ENCODE measurements at regions not wholly inside any gene's neighbourhood (a gene's known extent, or its start where the extent isn't known, plus 50 kb on each side); places are given as distances from the start of the nearest gene placed in this dataset.

GRCh38 chr15:81619002-81619401 lies 245.0 kb upstream of the TMC3 start:
- Histone ChIP-seq H3K27ac (replicated peaks) (no peak overlapping the region), H3K9me3 (replicated peaks) (no peaks in the 10 kb centered on the region), H3K36me3 (no peaks in the 10 kb centered on the region), H3K4me1 (no peaks in the 10 kb centered on the region), H3K4me3 (no peak overlapping the region), H3K27me3 (ENCODE audit: low read depth) (peaks cover 7% of the 10 kb centered on the region)
- DNase-seq, result no peak
- no peak for TF ChIP-seq CTCF (IDR thresholded peaks at IDR 0.05; ENCODE audit: borderline replicate concordance)
- intact Hi-C loops (cut with micrococcal nuclease), result no loop called here

GRCh38 chr15:81612631-81613030 lies 238.6 kb upstream of the TMC3 start:
- intact Hi-C loops (cut with micrococcal nuclease), result no loop called here
- no peak for TF ChIP-seq CTCF (IDR thresholded peaks at IDR 0.05; ENCODE audit: borderline replicate concordance)
- no peak for DNase-seq

GRCh38 chr15:81611679-81612078 lies 237.7 kb upstream of the TMC3 start:
- H3K36me3 ChIP-seq, result no peaks in the 10 kb centered on the region

More at GRCh38 chr15:81612631-81613030, 238.6 kb upstream of the TMC3 start:
- H3K4me3 ChIP-seq, result no peak overlapping the region
- no peaks in the 10 kb centered on the region for H3K4me1 ChIP-seq
- H3K9me3 ChIP-seq (replicated peaks), result no peaks in the 10 kb centered on the region
- H3K27ac ChIP-seq (replicated peaks), result no peak overlapping the region
- peaks cover 11% of the 10 kb centered on the region for H3K27me3 ChIP-seq (ENCODE audit: low read depth)
- no peaks in the 10 kb centered on the region for H3K36me3 ChIP-seq

GRCh38 chr15:81608309-81608829 lies 234.4 kb upstream of the TMC3 start:
- Histone ChIP-seq H3K4me3 (no peak overlapping the region), H3K9me3 (replicated peaks) (no peaks in the 10 kb centered on the region), H3K36me3 (no peaks in the 10 kb centered on the region), H3K4me1 (no peaks in the 10 kb centered on the region), H3K27ac (replicated peaks) (no peak overlapping the region), H3K27me3 (ENCODE audit: low read depth) (peaks cover 25% of the 10 kb centered on the region)
- no peak for TF ChIP-seq CTCF (IDR thresholded peaks at IDR 0.05; ENCODE audit: borderline replicate concordance)
- intact Hi-C loops (cut with micrococcal nuclease), result no loop called here
- no peak for DNase-seq

More at GRCh38 chr15:81611679-81612078, 237.7 kb upstream of the TMC3 start:
- Histone ChIP-seq H3K9me3 (replicated peaks) (no peaks in the 10 kb centered on the region), H3K4me1 (no peaks in the 10 kb centered on the region), H3K27ac (replicated peaks) (no peak overlapping the region), H3K4me3 (no peak overlapping the region), H3K27me3 (ENCODE audit: low read depth) (peaks cover 15% of the 10 kb centered on the region)
- TF ChIP-seq CTCF (IDR thresholded peaks at IDR 0.05; ENCODE audit: borderline replicate concordance), result no peak
- intact Hi-C loops (cut with micrococcal nuclease), result no loop called here
- DNase-seq, result no peak

GRCh38 chr15:81604713-81605112 lies 230.7 kb upstream of the TMC3 start:
- DNase-seq, result no peak

More at GRCh38 chr15:81604713-81605112, 230.7 kb upstream of the TMC3 start:
- H3K27me3 ChIP-seq (ENCODE audit: low read depth), result peaks cover 14% of the 10 kb centered on the region
- H3K27ac ChIP-seq (replicated peaks), result no peak overlapping the region
- no peaks in the 10 kb centered on the region for H3K36me3 ChIP-seq
- intact Hi-C loops (cut with micrococcal nuclease), result no loop called here
- no peaks in the 10 kb centered on the region for H3K4me1 ChIP-seq
- no peak for TF ChIP-seq CTCF (IDR thresholded peaks at IDR 0.05; ENCODE audit: borderline replicate concordance)
- H3K9me3 ChIP-seq (replicated peaks), result peaks cover 29% of the 10 kb centered on the region
- H3K4me3 ChIP-seq, result no peak overlapping the region
